ENCODE measurements at regions not wholly inside any gene's neighbourhood (a gene's known extent, or its start where the extent isn't known, plus 50 kb on each side); places are given as distances from the start of the nearest gene placed in this dataset.

GRCh38 chr15:31495281-31495680 is 168.6 kb downstream of the KLF13 start:
- H3K36me3 ChIP-seq (ENCODE audit: insufficient read depth, low read length): no peaks in the 10 kb centered on the region
- H3K27me3 ChIP-seq (ENCODE audit: insufficient read depth, low read length): no peaks in the 10 kb centered on the region
- 88% methylated on average over 4 of the region's 4 CpGs for WGBS
- no peak overlapping the region for H3K27ac ChIP-seq (ENCODE audit: low read depth, low read length)
- H3K9ac ChIP-seq (ENCODE audit: low read depth, low read length): no peak overlapping the region
- H3K4me3 ChIP-seq (ENCODE audit: low read length): no peak overlapping the region
- peaks cover 5% of the 10 kb centered on the region; the same call in 1 of the 2 replicates for H3K9me3 ChIP-seq (ENCODE audit: insufficient read depth, low read depth, low read length)
- H3K4me1 ChIP-seq (ENCODE audit: insufficient read depth, low read length): 0 out of 2 replicates have a peak, but pooled peaks cover under 1% of the 10 kb centered on the region

GRCh38 chr15:31497838-31498237 is 171.2 kb downstream of the KLF13 start:
- H3K4me1 ChIP-seq (ENCODE audit: insufficient read depth, low read length): 0 out of 2 replicates have a peak, but pooled peaks cover 3% of the 10 kb centered on the region
- WGBS: 98% methylated on average over 2 of the region's 2 CpGs

GRCh38 chr15:31498329-31498728 is 171.7 kb downstream of the KLF13 start:
- Histone ChIP-seq H3K9me3 (ENCODE audit: insufficient read depth, low read depth, low read length) (no peaks in the 10 kb centered on the region), H3K27me3 (ENCODE audit: insufficient read depth, low read length) (no peaks in the 10 kb centered on the region), H3K9ac (ENCODE audit: low read depth, low read length) (no peak overlapping the region), H3K4me3 (ENCODE audit: low read length) (no peak overlapping the region), H3K36me3 (ENCODE audit: insufficient read depth, low read length) (no peaks in the 10 kb centered on the region), H3K4me1 (ENCODE audit: insufficient read depth, low read length) (0 out of 2 replicates have a peak, but pooled peaks cover 3% of the 10 kb centered on the region), H3K27ac (ENCODE audit: low read depth, low read length) (no peak overlapping the region)
- 100% methylated on average over 1 of the region's 1 CpG for WGBS

More at GRCh38 chr15:31497838-31498237, 171.2 kb downstream of the KLF13 start:
- Histone ChIP-seq H3K36me3 (ENCODE audit: insufficient read depth, low read length) (no peaks in the 10 kb centered on the region), H3K27ac (ENCODE audit: low read depth, low read length) (no peak overlapping the region), H3K9me3 (ENCODE audit: insufficient read depth, low read depth, low read length) (no peaks in the 10 kb centered on the region), H3K9ac (ENCODE audit: low read depth, low read length) (no peak overlapping the region), H3K4me3 (ENCODE audit: low read length) (no peak overlapping the region), H3K27me3 (ENCODE audit: insufficient read depth, low read length) (no peaks in the 10 kb centered on the region)

- Histone ChIP-seq H3K9me3 (ENCODE audit: insufficient read depth, low read depth, low read length) (no peaks in the 10 kb centered on the region), H3K4me1 (ENCODE audit: insufficient read depth, low read length) (0 out of 2 replicates have a peak, but pooled peaks cover 3% of the 10 kb centered on the region), H3K27me3 (ENCODE audit: insufficient read depth, low read length) (no peaks in the 10 kb centered on the region), H3K9ac (ENCODE audit: low read depth, low read length) (no peak overlapping the region), H3K27ac (ENCODE audit: low read depth, low read length) (no peak overlapping the region), H3K36me3 (ENCODE audit: insufficient read depth, low read length) (no peaks in the 10 kb centered on the region), H3K4me3 (ENCODE audit: low read length) (no peak overlapping the region)
- 95% methylated on average over 4 of the region's 4 CpGs for WGBS
Measured at GRCh38 chr15:31498756-31499155, 172.1 kb downstream of the KLF13 start.

- H3K9ac ChIP-seq (ENCODE audit: low read depth, low read length): no peak overlapping the region
- H3K27ac ChIP-seq (ENCODE audit: low read depth, low read length): no peak overlapping the region
- no peak overlapping the region for H3K4me3 ChIP-seq (ENCODE audit: low read length)
- no peaks in the 10 kb centered on the region for H3K9me3 ChIP-seq (ENCODE audit: insufficient read depth, low read depth, low read length)
- H3K27me3 ChIP-seq (ENCODE audit: insufficient read depth, low read length): no peaks in the 10 kb centered on the region
- WGBS: 89% methylated on average over 13 of the region's 13 CpGs
- H3K36me3 ChIP-seq (ENCODE audit: insufficient read depth, low read length): no peaks in the 10 kb centered on the region
- H3K4me1 ChIP-seq (ENCODE audit: insufficient read depth, low read length): 0 out of 2 replicates have a peak, but pooled peaks cover 3% of the 10 kb centered on the region
Measured at GRCh38 chr15:31499236-31499952, 172.8 kb downstream of the KLF13 start.

- WGBS: 90% methylated on average over 23 of the region's 23 CpGs
- H3K27ac ChIP-seq (ENCODE audit: low read depth, low read length): no peak overlapping the region
Measured at GRCh38 chr15:31499953-31500765, 173.5 kb downstream of the KLF13 start.

GRCh38 chr15:31500766-31501449 is 174.3 kb downstream of the KLF13 start:
- H3K27ac ChIP-seq (ENCODE audit: low read depth, low read length): no peak overlapping the region
- 0 out of 2 replicates have a peak, but pooled peaks cover 3% of the 10 kb centered on the region for H3K4me1 ChIP-seq (ENCODE audit: insufficient read depth, low read length)
- WGBS: 87% methylated on average over 3 of the region's 3 CpGs
- H3K9ac ChIP-seq (ENCODE audit: low read depth, low read length): no peak overlapping the region
- H3K36me3 ChIP-seq (ENCODE audit: insufficient read depth, low read length): no peaks in the 10 kb centered on the region
- H3K27me3 ChIP-seq (ENCODE audit: insufficient read depth, low read length): no peaks in the 10 kb centered on the region
- no peaks in the 10 kb centered on the region for H3K9me3 ChIP-seq (ENCODE audit: insufficient read depth, low read depth, low read length)
- no peak overlapping the region for H3K4me3 ChIP-seq (ENCODE audit: low read length)

More at GRCh38 chr15:31499953-31500765, 173.5 kb downstream of the KLF13 start:
- Histone ChIP-seq H3K4me1 (ENCODE audit: insufficient read depth, low read length) (0 out of 2 replicates have a peak, but pooled peaks cover 3% of the 10 kb centered on the region), H3K27me3 (ENCODE audit: insufficient read depth, low read length) (no peaks in the 10 kb centered on the region), H3K9ac (ENCODE audit: low read depth, low read length) (no peak overlapping the region), H3K4me3 (ENCODE audit: low read length) (no peak overlapping the region), H3K9me3 (ENCODE audit: insufficient read depth, low read depth, low read length) (no peaks in the 10 kb centered on the region), H3K36me3 (ENCODE audit: insufficient read depth, low read length) (no peaks in the 10 kb centered on the region)

GRCh38 chr15:31501536-31502157 is 175.0 kb downstream of the KLF13 start:
- Histone ChIP-seq H3K4me3 (ENCODE audit: low read length) (no peak overlapping the region), H3K9me3 (ENCODE audit: insufficient read depth, low read depth, low read length) (no peaks in the 10 kb centered on the region), H3K36me3 (ENCODE audit: insufficient read depth, low read length) (no peaks in the 10 kb centered on the region), H3K4me1 (ENCODE audit: insufficient read depth, low read length) (0 out of 2 replicates have a peak, but pooled peaks cover 3% of the 10 kb centered on the region), H3K27me3 (ENCODE audit: insufficient read depth, low read length) (no peaks in the 10 kb centered on the region), H3K27ac (ENCODE audit: low read depth, low read length) (no peak overlapping the region), H3K9ac (ENCODE audit: low read depth, low read length) (no peak overlapping the region)
- WGBS: 93% methylated on average over 12 of the region's 12 CpGs

- 92% methylated on average over 13 of the region's 13 CpGs for WGBS
- Histone ChIP-seq H3K36me3 (ENCODE audit: insufficient read depth, low read length) (no peaks in the 10 kb centered on the region), H3K9me3 (ENCODE audit: insufficient read depth, low read depth, low read length) (no peaks in the 10 kb centered on the region), H3K4me3 (ENCODE audit: low read length) (no peak overlapping the region), H3K27me3 (ENCODE audit: insufficient read depth, low read length) (no peaks in the 10 kb centered on the region), H3K9ac (ENCODE audit: low read depth, low read length) (no peak overlapping the region), H3K4me1 (ENCODE audit: insufficient read depth, low read length) (0 out of 2 replicates have a peak, but pooled peaks cover 3% of the 10 kb centered on the region), H3K27ac (ENCODE audit: low read depth, low read length) (no peak overlapping the region)
Measured at GRCh38 chr15:31502541-31503229, 176.1 kb downstream of the KLF13 start.

GRCh38 chr15:31503256-31503655 is 176.6 kb downstream of the KLF13 start:
- 88% methylated on average over 6 of the region's 6 CpGs for WGBS
- Histone ChIP-seq H3K27me3 (ENCODE audit: insufficient read depth, low read length) (no peaks in the 10 kb centered on the region), H3K4me3 (ENCODE audit: low read length) (no peak overlapping the region), H3K36me3 (ENCODE audit: insufficient read depth, low read length) (no peaks in the 10 kb centered on the region), H3K9ac (ENCODE audit: low read depth, low read length) (no peak overlapping the region), H3K9me3 (ENCODE audit: insufficient read depth, low read depth, low read length) (no peaks in the 10 kb centered on the region), H3K27ac (ENCODE audit: low read depth, low read length) (no peak overlapping the region), H3K4me1 (ENCODE audit: insufficient read depth, low read length) (0 out of 2 replicates have a peak, but pooled peaks cover 3% of the 10 kb centered on the region)
